Hematopoietic multipotent progenitor cell treated with erythropoietin and hydrocortisone succinate and interleukin-3 and kit ligand, for 17 days (in vitro differentiated cells): ENCODE measurements at regions not wholly inside any gene's neighbourhood (a gene's known extent, or its start where the extent isn't known, plus 50 kb on each side); places are given as distances from the start of the nearest gene placed in this dataset.
"Not testable (repeated sequence)": the region's sequence is repeated elsewhere in the genome, so short reads cannot be mapped to it uniquely, and the experiment has no call there.

Source experiments
- DNase-seq: peaks from one replicate; pipeline ENCODE4 v3.0.0-alpha.2; 2015; ENCODE audit warnings: low spot score

DNA sequence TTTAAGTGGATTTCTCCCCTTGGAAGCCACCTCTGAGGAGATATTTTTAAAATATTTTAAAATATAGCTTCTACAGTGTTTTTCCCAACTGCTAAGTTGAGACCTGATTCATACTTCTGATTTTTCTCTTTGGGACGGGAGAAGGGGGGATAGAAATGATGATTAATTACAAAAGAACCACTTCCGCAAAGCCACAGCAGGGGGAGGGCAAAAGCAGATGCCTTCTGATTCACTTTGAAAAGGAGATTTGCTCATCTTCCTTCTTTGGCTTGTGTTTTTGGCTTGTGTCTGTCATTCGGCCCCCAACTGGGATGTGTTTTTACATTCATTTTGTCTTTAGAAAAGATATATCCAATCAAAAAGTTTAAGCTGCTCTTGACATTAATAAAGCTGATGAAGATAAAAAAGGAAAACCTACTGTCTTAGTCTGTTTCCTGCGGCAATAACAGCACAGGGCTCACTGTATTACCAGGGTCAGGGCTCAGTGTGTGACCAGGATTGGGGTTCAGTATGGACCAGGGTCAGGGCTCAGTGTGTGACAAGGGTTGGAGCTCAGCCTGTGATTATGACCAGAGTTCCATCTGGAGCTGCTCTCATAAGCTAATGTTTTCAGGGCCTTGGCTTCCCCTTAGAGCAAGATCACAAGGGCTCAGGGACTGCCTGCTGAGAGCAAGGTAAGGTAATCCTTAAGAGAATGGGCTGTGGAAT lies 223.2 kb downstream of the MTHFS start:
- no peak for DNase-seq

DNA sequence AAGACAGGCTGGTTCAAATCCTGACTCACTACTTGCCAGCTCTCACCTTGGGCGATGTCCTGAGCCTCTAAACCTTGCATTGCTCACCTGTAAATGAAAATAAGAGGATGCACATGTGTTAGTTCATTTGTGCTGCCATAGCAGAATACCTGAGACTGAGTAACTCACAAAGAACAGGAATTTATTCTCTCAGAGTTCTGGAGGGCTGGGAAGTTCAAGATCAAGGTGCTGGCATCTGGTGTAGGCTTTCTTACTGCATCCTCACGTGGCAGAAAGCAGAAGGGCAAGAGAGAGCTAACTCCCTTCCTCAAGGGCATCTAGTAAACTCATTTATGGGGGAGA lies 222.7 kb downstream of the MTHFS start:
- DNase-seq: no peak

DNA sequence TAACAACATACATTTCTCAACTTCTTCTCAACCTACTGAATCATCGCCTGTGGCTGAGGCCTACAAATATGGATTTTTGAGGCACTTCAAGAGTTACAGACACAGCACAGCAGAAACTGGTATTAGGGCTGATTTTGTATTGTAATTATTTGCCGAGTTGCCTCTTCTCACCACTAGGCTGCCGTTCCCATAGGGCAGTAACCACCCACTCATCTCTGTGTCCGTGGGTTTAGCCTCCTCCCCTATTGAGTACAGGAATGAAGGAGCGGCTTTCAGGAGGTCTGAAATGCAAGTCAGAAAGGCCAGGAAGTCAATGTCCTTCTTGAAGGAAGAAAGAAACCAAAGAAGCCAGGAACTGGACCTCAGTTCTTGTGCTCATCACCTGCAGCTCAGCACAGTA lies 220.8 kb downstream of the MTHFS start:
- DNase-seq: no peak

DNA sequence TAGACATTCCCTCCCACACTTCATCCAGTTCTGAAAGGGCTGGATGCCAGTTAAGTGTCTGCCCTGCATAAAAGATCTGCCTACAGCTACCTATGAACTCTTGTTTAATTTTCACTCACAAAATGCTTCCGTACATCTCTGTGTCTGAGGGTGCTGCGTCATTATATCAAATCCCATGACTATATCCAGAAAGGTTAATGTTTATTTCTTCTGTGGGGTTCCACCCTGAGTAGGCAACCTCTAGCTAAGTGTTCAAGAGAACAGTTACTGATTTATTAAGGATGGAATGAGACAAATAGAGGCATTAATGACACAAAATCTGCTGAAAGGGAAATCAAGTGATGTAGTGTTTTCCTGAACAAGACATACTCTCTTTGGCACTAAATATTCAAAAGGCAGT lies 220.2 kb downstream of the MTHFS start:
- DNase-seq: no peak

DNA sequence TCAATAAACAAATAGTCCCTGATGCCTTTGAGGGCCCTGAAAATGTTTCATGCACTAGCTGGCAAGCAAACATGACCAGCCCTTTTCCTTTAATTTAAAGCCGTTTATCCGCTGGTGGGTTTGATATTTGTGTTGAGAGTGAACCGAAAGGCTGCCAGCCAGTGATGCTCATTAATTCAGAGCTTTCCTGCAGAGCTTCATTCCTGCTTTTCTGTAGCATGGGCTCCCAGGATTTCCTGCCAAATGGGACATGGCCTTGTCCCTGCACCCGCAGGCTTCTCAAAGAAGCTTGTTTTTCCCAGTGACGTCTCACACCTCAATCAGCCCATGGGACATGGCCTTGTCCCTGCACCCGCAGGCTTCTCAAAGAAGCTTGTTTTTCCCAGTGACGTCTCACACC lies 219.6 kb downstream of the MTHFS start:
- no peak for DNase-seq

DNA sequence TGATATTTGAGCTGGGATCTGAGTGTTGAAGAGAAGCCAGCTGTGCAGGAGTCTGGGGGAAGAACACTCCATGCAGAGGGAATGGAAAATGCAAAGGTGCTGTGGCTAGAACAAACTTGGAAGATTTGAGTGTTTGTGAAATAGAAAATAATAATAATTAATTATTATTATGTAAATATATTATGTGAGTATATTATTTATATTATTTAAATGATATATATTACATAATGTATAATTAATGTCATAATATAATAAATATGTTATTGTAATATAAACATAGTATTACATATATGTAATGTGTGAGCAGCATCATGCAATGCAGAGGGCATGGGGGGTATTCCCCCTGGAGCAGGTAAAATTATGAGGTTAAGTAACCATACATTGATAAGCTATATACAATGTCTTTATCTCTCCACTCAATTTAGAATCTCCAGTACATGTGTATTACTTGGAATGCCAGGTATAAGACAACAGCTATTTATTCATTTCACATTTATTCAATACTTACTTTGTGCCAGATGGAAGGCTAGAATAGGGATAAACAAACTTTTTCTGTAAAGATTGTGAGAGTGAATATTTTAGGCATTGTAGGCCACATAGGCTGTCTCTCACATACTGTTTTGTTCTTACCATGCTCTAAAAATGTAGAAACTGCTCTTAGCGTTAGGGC lies 218.6 kb downstream of the MTHFS start:
- no peak for DNase-seq

DNA sequence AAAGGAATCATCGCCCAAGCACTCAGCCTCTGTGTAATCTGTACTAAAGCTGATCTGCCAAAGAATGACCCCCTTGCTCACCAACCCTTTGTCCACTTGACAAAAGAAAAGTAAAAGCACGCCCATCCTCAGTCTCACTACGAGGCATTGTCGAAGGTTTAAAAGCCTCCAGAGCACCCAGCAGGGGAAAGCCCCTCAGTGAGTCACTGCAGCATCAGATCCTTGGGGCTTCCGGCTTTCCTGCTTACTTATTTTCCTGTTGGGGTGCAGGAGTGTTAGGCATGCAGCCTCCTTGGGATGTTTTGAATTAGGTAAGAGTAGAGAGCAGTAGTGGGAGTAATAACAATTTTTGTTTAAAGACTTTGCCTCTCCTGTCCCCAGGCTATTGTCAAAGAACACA lies 216.1 kb downstream of the MTHFS start:
- DNase-seq: no peak

DNA sequence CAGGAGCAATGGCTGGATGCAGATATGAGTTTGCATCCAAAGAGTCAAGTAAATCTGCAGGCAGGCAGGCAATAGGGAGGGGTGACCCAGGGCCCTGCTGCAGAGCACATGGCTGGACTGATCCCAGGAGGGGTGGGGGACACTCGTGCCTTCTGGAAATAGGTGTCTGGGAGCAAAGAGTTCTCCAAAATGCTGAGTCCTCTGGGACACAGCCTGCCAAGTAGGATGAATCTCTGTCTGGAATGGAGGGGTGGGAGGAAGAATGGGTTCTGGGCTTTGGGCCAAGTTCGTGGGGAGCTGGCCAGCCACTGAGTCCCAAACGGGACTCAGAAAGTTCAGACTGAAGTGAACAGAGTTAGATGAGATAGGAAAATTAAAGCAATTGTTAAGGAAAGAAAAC lies 214.5 kb downstream of the MTHFS start:
- no peak for DNase-seq

DNA sequence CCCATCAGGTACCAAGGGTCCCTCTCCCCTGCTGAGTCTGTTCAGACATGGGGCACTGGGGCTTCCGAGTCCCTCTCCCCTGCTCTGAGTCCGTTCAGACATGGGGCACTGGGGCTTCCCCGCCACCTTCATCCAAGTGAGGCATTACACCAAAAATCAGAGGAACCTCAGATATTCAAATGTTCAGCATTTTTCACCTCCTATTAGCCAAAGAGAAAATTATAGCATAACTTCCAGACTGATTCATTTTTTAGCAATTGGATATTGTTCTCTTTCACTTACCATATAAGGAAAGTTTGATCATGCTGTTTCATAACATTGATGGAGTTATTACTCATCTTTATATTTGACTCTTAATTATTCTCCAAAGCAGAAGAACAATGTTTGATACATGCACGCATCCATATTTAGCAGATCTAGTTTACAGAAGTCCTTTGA lies 213.9 kb downstream of the MTHFS start:
- no peak for DNase-seq

DNA sequence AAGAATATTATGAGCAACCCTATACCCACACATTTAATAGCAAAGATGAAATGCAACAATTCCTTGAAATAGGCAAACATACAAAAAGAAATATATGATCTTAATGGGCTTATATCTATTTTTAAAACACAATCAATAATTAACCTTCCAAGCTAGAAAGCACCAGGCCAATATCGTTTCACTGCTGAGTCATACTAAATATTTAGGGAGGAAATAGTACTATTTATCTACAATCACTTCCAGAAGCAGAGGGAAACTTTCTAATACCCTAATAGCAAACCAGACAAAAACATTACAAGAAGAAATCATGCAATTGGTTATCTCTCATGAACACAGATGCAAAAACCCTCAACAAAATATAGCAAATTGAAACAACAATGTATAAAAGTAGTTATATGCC lies 207.8 kb downstream of the MTHFS start:
- DNase-seq: no peak

DNA sequence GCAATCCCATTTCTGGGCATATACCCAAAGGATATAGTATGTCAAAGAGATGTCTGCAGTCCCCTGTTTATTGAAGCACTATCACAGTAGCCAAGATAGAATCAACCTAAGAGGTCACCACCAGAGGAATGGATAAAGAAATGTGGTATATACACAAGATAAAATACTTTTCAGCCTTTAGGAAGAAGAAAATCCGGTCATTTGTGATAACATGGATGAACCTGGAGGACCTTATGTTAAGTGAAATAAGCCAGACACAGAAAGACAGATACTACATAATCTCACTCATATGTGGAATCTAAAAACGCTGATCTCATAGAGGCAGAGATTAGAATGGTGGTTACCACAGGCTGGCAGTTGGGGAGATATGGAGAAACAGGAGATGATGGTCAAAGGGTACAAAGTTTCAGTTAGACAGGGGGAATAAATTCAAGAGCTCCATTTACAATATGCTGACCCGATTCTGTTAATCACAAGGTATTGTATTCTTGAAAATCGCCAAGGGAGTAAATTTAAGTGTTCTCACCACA lies 195.8 kb downstream of the MTHFS start:
- DNase-seq: no peak

DNA sequence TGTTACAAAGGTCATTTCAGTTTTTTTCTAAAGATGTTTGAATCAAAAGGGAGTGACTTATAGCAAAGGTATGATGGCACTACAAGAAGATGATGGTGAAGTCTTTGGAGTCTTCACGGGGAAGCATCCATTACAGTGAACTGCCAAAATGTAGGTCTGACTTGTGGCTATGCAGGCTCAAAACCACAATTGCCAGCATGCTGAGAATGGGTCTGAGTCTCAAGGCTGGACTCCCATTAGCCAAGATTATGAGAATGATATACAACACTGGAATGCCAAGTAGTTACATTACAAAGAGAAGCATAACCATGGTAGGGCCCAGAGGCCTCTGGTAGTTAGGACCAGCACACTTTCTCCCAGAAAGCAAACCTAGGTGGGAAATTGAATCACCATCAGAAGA lies 194.2 kb downstream of the MTHFS start:
- no peak for DNase-seq

DNA sequence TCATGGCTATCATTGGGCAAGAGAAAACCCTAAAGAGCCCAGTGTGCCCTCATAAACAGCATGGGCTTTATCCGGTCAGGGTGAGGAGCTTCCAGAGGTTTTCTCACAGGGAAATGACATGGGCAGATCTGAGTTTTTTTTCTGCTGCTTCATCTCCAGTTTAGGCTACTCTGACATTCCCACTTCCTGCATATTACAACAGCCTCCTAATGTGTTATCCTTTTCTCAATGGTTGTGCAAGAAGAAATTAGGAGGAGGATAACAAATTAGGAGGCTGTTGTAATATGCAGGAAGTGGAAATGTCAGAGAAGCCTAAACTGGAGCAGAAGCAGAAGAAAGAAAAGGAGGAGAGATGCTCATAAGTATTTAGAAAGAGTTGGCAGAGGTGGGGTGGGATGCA lies 175.6 kb downstream of the MTHFS start:
- DNase-seq: no peak

DNA sequence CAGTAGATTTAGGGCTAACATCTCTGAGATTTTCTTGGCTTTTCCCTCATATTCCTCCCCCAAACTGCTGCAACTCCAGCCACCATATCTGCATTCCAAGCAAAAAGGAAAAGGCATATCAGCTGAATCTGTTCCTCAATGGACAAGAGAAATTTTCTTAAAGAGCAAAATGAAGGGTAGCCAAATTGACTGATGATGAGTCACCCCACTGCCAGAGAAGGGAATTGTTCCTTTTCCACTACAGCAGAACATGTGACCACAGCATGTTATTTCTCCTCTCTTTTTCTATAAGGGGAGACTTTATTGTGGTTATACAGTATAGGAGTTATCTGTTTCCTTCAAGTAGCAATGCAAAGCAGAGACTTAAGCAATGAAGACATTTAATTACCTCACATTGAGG lies 172.5 kb downstream of the MTHFS start:
- no peak for DNase-seq

DNA sequence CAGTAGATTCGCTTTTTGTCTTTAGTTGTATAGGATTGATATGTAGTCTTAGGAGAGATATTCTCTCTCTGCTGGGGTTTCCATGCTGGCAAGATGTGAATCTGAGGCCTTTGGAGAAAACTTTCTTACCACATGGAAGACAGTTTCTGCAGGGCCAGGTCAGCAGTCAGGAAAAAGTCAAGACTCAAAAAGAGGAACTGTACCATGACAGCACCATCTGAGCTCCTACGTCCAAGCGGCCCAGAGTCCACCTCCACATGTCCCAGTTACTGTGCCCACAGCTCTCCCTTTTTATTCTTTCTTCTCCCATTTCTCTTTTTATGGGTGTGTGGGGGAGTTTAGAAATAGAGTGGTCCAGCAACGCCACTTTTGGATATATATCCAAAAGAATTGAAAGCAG lies 172.0 kb downstream of the MTHFS start:
- DNase-seq: no peak

DNA sequence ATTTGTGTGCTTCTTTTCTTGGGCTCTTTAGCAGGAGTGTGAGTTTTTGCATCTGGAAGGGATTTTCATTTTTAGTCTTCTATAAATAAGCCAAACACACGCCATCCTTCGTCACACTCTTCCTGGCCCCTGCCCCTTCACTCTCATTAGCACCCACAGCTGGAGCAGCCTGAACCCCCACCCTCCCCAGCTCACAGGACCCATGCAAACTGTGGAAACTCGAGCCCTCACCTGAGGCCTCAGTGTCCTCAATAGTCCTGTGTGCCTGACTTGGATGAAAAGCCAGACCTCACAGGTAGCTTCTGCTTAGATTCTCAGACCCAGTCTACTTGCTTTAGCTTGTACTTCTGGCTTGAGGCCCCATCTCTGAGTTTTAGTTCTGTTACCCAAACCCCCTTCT lies 167.9 kb downstream of the MTHFS start:
- DNase-seq: no peak

DNA sequence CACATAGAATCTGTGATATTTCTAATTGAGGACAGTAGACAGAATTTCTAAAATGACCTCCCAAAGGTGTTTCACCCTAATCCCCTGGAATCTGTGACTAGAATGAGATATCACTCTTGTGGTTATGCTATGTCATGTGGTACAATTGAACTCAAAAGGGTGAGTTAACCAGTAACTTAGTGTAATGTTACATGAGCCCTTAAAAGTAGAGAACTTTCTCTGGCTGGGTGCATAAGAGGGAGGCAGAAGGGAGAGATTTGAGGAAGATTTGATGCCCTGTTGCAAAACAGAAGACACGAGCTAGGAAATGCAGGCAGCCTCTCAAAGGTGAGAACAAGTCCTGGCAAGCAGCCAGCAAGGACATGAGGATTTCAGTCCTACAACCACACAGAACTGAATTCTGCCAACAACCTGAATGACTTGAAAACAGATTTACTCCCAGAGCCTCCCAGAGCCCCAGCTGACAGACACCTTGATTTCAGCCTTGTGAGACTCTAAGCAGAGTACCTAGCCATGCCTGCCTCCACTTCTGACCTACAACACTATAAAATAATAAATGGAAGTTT lies 160.3 kb downstream of the MTHFS start:
- no peak for DNase-seq

DNA sequence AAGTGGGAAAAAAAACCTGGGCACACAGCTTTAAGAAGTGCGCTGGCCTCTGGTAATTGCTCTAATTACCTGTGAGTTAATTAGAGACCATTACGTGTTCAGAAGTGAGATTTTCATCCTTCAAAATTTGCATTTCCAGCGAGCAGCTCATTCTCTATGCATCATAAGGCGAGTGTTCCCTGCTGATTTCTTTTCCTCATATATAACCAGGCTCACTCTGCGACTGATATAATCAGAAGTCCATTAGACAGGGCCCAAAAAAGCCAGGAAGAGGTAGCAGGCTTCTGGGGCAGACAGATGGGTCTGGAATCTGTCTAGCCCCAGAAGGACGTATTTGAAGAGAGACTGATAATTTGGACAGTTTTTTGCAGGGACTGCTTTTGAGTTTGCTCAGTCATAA lies 158.7 kb downstream of the MTHFS start:
- no peak for DNase-seq

DNA sequence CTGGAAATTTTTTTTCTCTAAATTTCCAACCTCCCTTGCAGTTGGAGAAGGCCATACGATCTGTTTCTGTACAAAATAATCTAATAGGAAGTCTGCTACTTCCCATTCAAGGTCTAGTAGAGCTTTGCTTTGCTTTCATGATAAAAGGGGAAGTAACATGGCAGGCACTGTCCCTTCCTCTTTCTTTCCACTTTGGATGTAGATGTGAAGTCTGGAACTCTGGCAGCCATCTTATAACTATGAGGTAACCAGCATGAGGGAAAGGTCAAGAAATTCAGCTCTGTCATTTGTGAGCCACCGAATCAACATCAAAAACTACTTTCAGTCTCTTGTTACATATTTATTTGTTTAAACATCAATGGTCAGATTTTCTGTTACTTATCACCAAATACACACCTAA lies 156.3 kb downstream of the MTHFS start:
- no peak for DNase-seq

DNA sequence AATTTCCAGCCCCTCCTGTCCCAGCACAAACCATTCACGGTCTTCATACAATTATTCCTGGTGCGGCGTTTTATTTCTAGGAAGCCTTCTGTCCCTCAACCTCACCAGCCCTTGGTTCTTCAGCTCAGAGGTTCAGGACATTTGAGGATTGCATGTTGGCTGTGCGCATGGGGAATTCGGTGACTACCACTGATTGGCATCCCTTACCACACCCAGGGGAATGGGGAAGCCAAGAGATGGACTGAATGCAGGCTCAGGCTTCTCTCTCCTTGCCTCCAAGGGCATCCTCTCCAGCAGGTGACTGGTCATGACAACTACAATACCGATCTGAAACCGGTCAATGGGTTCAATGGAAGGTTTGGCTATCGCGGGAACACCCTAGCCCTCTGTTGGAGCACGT lies 153.8 kb downstream of the MTHFS start:
- no peak for DNase-seq

DNA sequence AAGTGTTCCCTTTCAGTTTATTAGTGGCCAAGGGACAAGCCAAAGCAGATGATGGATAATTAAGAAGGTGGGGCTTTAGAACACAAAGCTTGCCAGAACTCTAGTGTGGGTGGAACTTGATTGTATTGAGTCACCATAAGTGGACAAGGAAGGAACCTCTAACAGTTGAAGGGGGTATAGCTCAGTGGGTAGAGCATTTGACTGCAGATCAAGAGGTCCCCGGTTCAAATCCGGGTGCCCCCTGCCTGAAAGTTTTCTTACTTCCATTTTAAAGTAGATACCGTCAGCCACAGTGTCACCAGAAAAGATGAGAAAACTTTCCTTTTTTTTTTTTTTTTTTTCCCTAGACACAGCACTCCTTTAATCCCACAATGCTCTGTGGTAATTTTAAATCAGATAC lies 152.3 kb downstream of the MTHFS start:
- DNase-seq: not testable (repeated sequence)

DNA sequence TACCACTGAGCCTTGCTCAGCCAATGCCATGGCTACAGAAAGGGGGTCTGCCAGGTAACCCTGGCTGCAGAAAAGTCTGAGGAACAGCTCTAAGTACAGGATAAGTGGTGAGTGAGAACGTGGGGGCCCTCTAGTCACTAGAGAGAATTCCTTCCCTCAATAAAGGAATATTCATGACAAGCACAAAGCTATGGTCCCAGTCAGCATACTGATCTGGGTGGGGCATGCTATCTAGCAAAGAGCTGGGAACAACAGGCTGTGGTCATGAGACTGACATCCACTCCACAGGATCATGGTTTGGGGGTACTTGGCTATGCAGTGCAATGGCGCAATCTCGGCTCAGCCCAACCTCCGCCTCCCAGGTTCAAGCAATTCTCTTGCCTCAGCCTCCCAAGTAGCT lies 140.4 kb downstream of the MTHFS start:
- no peak for DNase-seq

DNA sequence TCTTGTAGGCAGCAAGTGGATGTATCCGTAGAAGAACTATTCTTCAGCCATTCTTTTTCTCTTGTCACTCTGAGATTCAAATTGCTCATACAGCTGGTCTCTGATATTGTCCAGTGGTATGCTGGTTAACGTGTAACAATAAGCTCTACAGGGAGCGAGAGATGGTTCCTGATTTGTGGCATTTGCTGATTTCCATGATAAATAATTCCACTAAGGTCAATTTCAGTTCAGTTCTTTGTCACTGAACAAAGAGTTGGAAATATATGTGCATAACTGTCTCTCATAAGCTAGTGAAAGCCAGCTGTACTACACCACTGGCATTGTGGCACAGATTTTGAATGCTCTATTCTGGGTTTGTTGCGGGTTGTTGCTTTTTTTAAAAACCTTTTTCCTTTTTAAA lies 131.7 kb downstream of the MTHFS start:
- DNase-seq: no peak

DNA sequence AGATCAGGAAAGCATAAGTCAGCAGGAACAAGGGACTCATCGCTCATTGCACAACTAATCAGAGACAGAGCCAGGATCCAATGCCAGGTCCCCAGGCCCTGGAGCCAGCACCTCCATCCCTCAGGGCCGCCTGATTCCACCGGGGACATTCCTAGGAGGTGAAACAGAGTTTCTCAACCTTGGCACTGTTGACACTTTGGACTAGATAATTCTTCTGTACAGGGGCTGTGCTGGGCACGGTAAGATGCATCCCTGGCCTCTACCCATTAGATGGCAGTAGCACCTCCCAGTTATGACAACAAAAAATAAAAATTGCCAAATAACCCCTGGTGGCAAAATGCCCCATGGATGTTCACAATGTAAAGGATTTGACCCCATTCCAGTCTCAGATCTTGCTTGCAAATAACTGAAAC lies 127.7 kb downstream of the MTHFS start:
- DNase-seq: no peak
